ENCODE measurements at regions not wholly inside any gene's neighbourhood (a gene's known extent, or its start where the extent isn't known, plus 50 kb on each side); places are given as distances from the start of the nearest gene placed in this dataset.

GRCh38 chr2:80854831-80855230, 550.3 kb upstream of the LRRTM1 start:
- TF ChIP-seq POLR2A (IDR thresholded peaks at IDR 0.05), result no peak
- no peak for TF ChIP-seq CTCF (IDR thresholded peaks at IDR 0.05)

Measured in testis (tissue), 2 donors.